Anterior cingulate cortex (tissue), 58 donors: ENCODE measurements at regions not wholly inside any gene's neighbourhood (a gene's known extent, or its start where the extent isn't known, plus 50 kb on each side); places are given as distances from the start of the nearest gene placed in this dataset.

Source experiments
- DNase-seq, 58 donors: peaks; one replicate each; lab custom pipeline; 2025; lab: John Stamatoyannopoulos, UW

DNA sequence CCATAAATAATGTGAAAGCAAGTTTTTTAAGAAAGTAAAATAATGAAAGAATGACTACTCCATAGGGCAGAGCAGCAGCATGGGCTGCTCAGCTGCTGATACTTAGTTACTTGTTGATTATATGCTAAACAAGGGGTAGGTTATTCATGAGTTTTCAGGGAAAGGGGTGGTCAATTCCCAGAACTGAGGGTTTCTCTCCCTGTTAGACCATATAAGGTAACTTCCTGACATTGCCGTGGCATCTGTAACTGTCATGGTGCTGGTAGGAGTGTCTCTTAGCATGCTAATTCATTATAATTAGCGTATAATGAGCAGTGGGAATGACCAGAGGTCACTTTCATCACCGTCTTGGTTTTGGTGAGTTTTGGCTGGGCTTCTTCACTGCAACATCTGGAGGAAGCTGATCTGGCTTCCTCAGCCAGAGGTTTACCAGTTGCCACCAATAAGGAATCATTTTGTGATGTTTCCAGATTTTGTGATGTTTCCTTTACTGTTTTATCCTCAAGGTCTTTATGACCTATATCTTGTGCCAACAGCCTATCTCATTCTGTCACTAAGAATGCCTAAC is 121.8 kb upstream of the CHL1 start:
- DNase-seq, result no peak

DNA sequence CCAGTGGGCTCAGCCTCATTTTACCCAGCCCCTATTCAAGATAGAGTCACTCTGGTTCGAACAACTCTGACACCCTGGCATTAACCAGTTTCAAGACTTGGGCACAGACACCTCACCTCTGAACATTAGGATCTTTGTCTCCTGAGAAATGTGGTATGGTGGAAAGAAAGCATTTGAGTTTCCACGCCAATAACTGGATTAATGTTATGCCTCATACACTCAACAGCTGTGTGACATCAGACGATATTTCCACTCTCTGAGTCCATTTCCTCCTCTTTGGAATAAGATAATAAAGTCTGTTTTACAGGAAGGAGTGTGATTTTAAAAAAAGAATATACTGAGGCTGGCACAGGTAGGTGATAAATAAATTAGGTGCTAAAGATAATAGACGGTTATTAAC is 121.3 kb upstream of the CHL1 start:
- no peak for DNase-seq

DNA sequence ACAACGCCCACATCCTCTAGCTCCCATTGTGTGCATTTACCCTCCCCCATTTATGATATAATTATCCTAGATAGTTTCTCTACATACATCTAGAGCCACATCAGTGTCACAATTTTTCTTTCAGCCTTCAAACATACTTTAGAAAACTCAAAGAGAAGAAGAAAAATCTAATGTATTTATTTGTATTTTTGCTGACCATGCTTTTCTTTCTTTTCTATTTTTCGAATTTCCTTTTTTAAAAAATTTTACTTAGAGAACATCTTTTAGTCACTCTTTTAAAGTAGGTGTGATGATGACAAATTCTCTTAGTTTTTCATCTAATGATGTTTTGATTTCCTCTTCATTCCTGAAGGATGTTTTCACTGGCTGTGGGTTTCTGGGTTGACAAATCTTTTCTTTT is 117.0 kb upstream of the CHL1 start:
- no peak for DNase-seq

DNA sequence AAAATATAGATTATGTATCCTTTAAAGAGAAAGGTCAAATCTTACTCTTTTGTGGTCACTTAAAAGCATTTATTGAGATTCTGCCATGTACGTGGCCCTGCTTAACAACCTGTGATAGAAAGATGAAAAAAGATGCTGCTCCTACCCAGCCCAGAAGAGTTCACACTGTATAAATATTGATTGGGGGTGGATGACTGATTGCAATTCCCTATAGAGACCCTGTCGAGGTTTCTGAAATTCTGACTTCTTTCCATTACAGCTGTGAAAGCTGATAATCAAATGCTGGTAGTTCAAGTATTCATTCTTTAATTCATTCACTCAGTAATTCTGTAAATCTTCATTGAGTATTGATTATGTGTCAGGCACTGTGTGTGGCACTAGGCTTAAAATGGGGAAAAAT is 114.1 kb upstream of the CHL1 start:
- DNase-seq, result no peak

DNA sequence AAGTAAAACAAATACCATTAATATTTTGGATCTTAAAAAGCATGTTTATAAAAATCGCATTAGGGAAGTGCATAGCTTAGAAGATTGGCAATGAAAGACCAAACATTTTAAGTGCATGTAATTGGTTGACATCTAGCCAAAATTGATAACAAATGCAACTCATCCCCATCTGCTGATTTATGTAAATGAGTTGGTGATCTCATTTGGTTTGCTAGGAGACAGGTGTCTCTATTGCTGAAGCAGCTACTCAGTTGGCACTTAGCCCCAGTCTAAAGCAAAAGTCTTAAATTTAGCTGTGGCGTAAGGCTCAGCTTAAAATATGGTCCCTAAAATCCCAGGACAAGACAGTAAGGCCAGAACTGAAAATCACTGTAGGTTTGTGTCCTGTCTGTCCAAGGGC is 113.5 kb upstream of the CHL1 start:
- no peak for DNase-seq

DNA sequence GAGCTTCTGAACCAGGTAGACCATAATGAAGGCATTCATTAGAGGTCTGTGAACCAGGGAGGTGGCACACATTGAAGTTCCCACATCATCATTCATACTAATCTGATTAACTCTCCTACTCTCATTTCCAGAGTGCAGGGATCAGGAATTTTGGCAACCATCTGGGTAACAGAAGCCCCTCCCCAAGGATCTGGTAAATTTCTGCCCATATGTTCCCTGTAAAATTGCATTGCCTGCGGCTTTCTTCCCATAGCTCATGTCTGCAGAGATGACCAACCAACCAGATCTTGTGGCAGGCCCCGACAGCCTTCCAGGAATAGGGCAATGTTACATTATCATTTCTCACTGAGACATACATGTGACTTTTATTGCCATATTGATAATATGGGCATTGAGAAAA is 111.4 kb upstream of the CHL1 start:
- no peak for DNase-seq

DNA sequence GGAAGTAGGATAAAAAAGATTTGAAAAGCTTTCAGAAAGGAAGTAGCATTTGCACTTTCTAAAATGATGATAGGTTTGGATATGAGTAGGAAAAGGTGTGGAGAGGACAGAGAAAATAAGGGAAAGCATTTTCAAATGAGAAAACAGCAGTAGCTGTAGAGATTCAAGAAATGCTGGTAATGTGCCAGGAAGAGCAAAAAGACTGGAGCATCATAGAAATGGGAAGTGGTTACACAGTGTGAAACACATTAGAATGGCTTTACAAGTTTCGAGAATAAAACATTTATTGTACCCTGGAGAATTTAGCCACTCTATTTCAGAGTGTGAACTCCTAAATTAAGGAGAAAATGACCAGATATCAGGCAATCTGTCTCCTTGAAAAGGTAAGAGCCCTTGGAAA is 108.3 kb upstream of the CHL1 start:
- no peak for DNase-seq

DNA sequence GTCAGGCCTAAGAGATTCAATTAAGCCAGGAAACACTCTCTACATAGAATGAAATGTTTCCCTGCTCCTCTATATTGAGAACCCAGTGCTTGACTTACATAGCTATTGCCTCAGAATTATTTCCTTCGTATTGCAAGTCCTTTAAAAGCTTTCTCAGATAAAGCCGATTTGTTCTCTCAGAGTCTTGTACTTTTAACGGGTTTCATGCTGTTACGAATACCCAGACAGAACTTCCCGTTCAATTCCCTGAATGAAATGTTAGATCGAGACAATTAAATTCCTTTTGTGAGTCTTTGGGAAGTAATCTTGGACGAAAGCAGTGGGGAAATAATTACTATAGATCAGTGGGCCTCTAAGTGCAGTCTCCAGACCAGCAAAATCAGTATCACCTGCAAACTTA is 102.8 kb upstream of the CHL1 start:
- DNase-seq, result no peak

DNA sequence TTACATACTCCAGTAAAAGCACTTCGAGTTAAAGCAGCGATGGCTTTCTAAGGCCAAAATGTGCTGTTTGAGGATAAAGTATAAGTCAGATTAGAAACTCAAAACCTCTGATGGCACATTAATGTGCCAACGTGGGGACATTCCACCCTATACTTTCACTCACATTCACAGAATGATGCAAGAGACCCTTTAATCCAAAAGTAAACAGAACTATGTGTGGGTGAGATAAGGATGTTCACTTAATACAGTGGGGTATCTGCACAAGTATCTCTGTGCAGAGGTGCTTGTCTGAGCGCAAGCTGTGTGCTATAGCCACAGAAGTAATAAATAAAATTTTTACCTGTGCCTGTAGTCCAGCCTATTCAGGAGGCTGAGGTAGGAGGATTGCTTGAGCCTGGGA is 100.3 kb upstream of the CHL1 start:
- DNase-seq, result no peak

DNA sequence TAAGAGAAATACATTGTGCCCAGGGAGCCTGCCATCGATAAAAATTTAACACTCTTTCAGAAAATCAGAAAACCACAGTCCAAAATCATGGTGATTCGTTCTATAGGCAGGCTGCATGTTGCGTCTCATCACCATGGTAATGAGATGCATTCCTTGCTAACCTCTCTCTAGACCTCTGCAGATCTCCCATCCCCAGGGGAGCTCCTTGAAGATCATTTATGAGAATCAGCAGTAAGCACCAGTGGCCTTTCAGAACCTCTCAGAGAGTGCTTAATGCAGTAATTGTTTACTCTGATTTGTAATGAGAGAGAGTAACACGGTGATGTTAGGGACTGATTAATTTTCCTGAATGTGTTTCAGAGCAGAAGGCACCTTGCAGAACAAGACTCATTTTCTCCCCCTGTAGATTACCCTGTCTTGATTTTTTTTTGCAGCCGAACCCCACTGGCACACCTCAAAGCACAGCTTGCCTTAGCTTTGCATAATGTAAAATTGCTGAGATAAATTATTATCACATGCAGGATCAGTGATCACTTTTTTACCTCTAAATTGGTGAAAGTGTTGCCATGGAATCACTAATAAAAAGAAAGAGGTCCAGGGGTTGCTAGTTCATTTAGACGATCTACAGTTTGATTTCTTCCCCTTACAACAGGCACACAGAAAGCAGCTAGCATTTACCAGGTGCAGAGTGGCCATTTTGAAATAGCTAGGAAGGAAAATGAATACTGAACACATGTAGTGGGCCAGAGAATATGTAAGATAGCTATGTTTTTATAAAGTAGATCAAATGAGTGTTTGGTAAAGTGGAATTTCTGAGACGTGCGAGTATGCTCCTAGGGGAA is 98.9 kb upstream of the CHL1 start:
- DNase-seq, result no peak

DNA sequence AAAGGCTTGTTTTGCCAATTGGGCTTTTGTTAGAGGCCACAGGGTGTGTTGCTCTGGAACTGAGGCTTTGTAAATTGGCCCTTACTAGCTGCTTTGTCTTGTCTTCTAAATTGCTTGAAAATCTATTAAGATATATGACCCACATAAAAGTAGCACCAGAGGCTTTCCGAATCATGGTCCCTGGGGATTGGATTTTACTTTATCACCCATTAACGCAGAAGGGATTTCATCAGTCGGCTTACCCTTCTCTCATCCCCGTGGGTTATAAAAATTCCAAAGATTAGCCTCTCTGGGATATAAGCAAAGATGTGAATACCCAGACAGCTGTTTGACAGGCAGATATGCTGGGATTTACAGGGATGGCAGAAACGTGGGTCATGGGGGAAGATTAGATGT is 98.3 kb upstream of the CHL1 start:
- DNase-seq, result no peak

DNA sequence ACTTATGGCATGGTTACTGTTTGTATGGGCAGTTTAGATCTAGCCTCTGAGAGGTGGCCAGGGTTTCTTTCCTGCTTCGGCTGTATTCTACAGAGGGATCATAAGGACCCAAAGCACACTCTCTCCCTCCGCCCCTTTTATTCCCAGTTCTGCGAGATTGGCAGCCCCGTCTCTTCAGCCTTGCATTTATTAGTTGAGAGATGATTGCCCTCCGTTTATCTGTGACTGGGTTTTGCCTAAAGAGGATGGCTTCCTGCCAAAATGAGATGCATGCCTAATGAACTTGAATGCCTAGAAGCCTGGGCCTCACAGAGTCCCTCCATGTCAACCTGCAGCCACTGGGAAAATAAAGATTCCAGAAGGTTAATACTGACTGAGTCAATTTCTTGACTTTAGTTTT is 97.1 kb upstream of the CHL1 start:
- DNase-seq, result peak in 1 of 58 donors; percentile 4

DNA sequence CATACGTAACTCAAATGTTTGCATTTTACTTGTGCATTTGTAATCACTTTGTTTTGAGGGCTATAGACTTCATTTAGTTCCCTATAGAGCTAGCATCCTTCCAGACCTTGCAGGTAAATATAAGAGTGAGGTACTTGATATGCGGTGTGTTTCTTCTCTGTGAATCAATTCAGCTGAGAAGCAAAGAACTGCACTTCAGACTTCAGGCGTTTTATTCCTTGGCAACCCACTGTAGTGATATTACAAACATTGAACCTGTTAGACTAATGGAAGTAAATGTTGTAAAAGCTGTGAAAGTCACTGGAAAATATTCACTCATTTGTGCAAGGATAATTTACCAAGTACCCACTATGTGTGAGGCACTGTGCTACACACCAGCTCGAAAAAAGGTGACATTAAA is 94.1 kb upstream of the CHL1 start:
- no peak for DNase-seq

DNA sequence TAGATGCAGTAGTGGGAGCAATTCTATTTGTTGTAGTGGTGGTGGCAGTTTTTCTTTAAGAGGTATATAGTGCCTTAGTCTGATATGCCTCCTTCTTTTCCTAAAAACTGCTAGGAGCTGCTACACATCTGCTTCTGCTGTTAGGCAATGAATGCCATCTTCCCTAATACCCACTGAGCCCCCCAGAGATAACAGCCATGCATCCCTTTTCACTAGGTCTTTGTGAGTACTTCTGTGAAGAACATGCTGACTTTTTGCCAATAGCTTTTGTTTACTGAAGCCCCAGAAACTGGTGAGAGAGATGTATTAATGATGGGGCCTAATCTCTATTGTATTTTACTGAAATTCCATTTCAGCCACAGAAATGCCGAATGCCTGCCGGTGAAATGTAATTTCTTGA is 92.6 kb upstream of the CHL1 start:
- DNase-seq, result no peak

DNA sequence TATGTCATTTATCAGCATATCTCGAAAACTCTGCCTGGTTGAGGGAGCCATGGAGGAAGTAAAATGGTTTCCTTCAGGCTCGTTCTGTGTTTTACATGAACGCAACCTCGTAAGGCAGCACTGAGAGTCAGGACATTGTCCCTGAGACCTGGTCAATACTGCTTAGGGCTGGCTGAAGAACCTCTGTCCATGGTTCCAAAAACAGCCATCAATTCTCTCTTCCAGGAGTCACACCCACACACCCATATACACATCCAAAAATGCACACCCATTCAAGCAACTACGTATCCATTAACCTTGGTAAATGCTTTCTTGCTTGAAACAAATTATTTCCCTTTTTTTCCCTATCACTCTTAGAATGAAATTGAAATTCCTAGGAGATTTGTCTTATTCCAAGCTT is 91.0 kb upstream of the CHL1 start:
- DNase-seq, result no peak

DNA sequence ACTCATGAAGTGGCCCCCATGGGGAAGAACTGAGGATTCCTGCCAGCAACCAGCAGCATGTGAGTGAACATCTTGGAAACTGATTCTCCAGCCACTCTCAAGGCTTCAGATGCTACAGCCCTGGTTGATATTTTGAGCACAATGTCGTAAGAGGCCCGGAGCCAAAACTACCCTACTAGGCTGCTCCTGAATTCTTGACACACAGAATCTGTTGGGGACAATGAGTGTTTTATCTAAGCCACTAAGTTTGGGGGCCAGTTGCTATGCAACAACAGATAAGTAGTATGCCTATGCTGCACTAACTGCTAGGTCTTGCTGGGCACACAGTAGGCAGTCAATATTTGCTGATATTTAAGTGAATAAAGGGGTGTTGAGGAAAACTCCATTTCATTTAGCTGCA is 89.9 kb upstream of the CHL1 start:
- DNase-seq, result no peak

DNA sequence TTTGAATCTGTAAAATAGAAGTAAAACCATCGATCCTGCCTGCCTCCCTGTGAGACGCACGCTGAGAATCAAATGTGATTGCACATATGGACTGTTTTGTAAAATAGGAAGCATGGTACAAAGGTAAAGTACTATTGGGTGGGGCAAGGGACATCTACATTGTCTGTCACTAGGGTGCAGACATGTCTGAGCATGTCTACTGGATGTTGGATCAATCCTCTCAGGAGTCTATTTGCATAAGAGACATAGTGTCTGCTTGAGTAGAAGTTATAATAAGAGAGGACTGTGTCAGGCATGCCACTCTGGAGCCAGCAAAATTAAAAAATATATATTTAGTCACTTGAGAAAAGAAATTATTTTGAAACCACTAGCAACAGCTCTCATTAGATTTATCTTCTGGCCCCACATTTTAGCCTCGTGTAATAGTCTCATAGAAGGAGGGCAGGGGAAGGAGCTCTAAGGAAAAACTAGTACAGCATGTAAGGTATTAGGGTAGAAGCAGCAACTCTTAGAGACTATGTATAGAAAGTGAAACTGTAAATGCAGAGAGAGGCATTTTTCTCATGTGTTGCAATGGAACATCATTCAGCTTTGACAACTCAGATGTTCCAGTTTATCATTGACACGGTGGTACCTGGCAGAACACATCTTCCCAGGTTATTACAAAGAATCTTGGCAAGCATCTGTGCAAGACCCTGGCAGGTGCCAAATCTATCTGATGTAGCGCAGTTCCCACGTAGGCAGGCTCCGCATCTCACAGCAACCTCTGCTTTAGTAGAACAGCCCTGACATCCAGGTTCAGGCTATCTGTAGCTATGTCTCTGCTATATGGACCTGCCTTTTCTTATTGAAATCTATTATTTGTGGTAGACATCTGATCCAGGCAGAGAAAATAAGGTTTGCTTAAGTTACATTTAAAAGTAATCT is 85.2 kb upstream of the CHL1 start:
- DNase-seq, result no peak

DNA sequence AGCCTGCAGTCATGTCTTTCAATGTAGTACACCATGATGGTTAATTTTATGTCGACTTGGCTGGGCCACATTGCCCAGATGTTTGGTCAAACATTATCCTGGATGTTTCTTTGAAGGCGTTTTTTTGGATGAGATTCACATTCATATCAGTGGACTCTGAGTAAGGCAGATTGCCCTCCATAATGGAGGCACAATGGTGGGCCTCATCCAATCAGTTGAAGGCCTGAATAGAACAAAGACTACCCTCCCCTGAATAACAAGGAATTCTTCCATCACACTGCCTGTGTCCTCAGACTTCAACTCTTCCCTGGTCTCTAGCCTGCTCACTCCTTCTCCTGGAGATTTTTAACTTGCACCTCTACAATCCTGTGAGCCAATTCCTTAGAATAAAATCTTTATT is 83.8 kb upstream of the CHL1 start:
- DNase-seq, result no peak

DNA sequence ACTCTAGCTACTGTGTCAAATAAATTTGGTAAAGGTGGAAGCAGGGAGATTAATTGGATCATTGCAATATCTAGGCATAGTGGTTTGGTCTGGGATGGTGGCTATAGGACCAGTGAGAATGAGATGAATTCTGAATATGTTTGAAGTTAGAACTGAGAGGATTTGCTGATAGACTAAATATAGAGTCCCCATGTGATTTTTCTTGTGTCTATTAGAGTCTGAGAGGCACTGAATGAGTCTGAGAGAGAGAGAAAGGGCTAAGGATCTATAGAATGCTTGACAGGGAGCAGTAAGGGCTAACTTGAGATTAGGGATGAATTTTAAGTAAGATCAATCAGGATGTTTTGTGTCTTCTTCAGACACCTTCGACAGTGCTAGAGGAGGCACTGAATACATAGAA is 77.9 kb upstream of the CHL1 start:
- DNase-seq, result no peak

DNA sequence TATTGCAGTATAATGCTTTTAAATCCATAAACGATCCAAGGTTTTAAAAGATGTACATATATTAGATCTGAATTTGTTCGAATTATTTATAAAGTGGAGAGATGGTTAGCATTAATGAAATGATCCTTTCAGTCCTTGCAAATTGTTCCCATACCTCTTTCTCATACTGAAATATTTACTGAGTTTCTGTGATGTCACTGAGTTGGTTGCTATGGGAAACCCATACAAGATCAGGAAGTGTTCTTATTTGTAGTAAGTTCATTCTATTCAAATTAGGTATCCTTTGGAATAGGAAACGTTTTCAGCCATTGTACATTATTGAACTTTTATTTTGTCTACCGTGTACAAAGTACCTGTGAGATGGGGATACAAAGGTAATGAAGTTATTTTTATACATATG is 73.2 kb upstream of the CHL1 start:
- no peak for DNase-seq

DNA sequence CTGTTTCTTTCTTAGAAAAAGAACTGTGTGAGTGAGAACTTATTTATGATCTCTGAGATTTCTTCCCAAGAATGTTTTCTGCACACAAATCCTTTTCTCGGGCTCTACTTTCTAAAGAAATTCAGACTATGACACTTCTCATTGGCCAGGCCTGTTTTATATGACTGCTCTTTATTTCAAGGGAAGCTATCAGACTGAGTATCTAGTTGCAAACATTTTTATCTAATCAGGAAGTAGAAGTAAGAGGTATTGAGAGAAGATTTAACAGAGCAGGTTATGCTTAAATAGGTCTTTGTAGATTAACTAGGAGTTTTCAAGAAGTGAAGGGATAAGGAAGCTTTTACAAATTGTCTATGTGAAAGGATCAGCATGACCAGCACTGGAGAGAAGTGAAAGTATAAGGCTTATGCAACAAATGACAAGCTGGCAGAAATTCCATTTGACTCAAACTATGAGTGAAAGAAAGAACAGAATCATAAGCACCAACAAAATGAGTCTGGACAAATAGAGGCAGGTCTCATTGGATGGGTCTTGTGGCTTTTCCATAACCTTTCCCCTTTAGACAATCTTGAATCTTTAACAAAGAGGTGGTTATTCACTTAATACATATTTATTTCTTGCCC is 71.9 kb upstream of the CHL1 start:
- DNase-seq, result no peak
